MM.1S (cell line): ENCODE measurements at regions not wholly inside any gene's neighbourhood (a gene's known extent, or its start where the extent isn't known, plus 50 kb on each side); places are given as distances from the start of the nearest gene placed in this dataset.
"Not testable (repeated sequence)": the region's sequence is repeated elsewhere in the genome, so short reads cannot be mapped to it uniquely, and the experiment has no call there.

Experiments used
- CTCF ChIP-seq: fragments of 300-600 bp; sonication (generic); IDR thresholded peaks from 2 replicates; pipeline ENCODE4 v1.5.1; 2016; ENCODE audit warnings: antibody characterized with exemption, low read length, mixed read lengths
- EZH2 ChIP-seq: fragments of 300-600 bp; sonication (generic); optimal IDR thresholded peaks from 2 replicates; pipeline ENCODE3; 2017; ENCODE audit warnings: low read depth, mild to moderate bottlenecking, antibody characterized with exemption, low read length, mixed read lengths
- EZH2phosphoT487 ChIP-seq: fragments of 300-600 bp; sonication (generic); IDR thresholded peaks from 2 replicates; pipeline ENCODE4 v1.6.1; 2018; ENCODE audit warnings: antibody characterized with exemption, low read length

GRCh38 chr3:162987085-162987794, 1490.6 kb downstream of the OTOL1 start:
- TF ChIP-seq CTCF, EZH2phosphoT487, EZH2: not testable (repeated sequence)
